NCI-H1105 (cell line): ENCODE measurements at regions not wholly inside any gene's neighbourhood (a gene's known extent, or its start where the extent isn't known, plus 50 kb on each side); places are given as distances from the start of the nearest gene placed in this dataset.
A peak's percentile ranks its signal among the peaks of the same experiment; 100 is the strongest.

Experiments
- DNase-seq: peaks from one replicate; lab custom pipeline; 2025; lab: John Stamatoyannopoulos, UW

DNA sequence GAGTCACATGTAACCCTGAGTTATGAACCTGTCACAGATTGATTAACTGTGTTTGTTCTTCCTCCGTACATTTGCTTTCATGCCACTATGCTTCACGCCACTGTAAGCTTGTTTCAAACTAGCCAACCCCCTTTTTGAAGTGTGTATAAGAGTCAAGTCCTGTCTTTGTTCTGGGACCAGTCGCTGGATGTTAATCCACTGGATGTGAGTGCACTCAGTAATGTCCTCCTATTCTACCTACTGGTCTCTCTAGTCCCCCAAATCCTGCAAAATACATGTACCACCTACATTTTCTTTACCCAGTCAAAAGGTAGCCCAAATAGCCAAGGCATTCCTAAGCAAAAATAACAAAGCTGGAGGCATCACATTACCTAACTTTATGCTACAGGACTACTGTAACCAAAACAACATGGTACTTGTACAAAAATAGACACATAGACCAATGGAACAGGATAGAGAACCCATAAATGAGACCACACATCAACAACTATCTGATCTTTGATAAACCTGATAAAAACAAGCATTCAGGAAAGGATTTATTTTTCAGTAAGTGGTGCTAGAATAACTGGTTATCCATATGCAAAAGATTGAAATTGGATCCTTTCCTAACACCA, 1139.1 kb upstream of the SEMA6A start:
- no peak for DNase-seq

DNA sequence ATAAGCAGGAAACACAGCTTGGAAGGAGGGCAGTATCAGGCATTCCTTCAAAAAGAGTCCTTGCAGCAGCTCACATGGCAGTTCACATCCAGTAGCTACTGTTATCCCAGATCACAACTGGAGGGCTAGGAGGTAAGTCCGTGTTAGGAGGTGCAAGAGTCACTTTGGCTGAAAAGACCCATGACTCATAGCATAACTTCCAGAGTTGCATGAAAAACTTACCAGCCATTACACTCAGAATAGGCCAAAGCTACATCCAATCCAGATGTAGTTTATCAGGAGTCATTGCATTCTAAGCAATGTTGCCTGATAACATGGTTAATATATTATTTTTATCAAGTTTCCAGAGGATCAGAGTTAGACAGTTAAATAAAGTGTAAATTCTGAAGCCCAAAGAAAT, 1126.4 kb upstream of the SEMA6A start:
- no peak for DNase-seq

DNA sequence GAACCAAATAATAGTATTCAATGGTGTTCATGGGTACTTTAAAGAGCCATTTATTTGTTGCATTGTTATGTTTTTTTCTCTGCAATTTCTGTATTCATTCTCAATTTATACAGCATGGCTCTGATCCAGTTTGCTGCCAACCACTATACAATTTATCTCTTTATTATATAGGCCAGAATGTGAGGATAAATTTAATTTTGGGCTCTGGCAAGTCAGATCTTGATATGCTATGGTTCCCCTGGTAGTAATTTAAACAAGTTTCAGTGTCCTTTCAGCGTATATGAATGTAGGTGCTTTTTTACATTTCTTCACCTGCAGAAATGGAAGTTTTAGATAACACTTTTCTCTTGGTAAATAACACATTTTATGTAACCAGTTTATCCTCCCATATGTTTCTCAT, 1118.0 kb upstream of the SEMA6A start:
- no peak for DNase-seq

DNA sequence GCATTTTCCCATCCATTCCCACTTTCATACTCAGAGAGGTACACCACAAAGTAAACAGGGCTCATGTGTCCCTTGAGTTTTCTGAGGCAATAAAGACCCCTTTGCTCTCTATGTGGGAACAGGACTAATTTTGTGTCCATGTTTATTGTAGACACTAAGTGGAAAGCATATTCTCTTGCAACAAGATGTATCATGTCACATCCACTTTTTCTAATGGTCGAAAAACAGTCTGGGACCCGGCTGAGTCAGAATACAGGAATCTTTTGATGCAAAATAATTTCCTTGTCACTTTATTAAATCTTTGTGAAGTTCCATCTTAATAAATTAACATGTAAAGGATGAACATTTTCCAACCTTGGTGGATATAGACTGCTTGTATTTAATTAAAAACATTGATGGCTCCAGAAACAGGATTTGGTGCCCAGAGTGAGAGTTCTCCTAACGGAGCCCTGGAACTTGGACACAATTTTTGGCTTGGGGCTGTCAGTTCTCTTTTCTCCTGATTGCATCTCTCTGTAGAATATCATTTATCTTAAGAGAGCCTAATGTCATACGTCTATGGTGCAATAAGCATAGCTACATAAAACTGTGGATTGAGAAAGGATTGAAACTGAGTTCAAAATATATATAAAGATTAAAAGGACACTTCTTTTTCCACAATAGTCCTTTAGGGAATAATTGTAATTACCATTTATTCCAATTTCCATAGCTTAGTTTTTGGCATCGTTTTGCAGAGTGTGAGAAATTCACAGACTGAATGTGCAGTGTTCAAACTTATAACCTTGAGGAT, 1116.7 kb upstream of the SEMA6A start:
- no peak for DNase-seq

DNA sequence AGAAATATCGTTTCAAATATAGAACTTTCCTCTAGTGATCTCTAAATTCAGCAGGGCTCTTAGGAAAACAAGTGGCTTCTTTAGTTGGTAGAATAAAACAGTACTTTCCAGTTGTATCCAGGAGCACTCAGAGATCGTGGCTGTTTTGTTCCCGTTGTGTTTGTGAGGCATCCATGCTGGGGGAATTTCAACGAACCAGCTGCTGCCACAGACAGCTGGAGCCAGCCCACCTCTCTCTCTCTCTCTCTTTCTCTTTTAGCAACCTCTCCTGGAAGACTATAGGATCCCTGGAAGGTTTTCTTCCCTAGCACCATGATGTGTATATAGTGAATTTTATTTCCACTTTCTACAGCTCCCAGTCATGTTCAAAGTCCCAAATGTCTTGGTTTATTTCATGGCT, 1116.0 kb upstream of the SEMA6A start:
- no peak for DNase-seq

DNA sequence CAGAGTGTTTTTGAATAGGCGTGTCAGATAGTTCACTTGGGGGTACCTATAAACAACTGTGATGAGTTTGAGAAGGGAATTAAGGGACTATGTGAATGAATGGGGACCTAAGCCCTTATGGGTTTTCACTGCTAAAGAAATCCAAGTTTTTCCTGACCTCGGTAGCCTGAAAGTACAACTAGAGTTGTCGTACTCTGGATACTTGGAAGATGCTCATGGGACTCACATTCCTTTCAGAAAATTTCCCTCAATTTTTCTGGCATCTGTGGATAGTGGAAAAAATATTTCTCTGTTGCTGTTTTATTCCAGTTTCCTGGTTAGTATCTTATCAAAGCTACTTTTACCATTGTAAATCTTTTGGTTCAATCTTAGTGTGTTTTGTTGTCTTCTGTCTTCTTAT, 1112.3 kb upstream of the SEMA6A start:
- no peak for DNase-seq

DNA sequence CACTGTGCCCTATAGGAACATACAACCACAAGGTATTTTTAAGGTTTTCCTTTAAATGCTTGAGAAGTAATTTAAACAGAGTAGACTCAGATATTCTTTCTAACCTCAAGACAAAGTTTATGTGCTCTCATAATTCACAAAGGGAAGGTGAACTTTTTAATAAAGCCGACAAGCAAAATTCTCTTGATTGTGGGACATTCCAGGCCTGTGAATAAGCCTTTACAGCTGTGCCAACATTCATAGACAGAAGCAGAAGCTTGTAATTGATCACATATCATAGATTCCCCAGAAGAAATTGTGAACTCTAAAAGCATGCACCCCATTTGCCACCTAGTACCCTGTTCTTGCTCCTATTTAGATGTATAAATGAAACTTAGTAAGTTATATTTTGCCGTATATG, 1107.8 kb upstream of the SEMA6A start:
- no peak for DNase-seq

DNA sequence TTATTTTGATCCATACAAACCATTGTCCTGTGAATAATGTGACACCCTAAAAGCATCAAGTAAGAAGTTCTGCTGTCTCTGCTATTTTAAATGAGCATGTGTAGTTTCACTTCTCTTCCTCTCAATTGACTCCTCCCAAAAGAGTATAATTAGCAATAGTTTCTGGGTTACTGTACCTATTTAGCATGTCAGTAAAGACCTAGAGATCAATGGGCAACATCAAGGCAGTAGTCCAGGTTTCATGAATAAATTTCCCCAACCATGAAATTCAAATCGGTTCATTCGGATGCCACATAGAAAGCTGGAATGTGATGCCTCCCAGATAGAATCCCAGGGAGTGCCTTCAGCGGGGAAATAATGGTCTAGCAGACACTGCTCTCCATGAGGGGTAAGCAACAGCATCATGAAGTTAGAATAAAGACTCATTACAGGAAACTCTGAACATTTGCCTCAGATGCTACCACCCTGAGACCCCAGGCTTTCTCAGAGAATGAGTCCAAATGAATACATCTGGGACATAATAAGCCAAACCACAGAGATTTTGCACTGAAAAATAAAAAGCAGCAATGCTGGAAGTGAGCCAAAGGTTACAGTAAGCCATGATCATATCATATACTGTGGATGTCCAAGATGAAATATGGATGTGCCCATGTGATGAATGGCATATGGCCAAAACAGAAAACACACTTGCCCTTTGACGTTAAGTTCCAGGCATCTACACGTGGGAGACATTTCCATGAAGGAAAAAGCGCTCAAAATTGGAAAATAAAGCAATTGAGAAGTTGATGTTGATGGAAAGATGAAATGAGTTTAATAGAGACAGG, 1107.0 kb upstream of the SEMA6A start:
- DNase-seq = no peak

DNA sequence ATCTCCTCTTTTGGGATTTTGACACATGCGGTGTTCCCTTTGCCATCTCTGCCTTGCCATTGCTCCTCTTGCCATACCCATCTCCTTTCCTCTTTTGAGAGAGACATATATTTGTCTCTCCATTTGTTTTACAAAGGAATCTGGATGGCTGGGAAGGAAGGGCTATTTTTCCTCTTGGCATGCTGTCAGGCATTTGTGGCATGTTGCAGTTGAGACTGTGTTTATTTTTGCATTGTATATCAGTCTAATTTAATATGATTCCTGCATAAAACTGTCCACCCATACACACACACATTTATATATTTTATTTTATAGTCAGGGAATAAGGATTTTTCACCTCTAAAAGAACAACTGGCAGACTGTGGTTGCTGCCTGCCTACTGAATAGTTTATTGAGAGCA, 1105.8 kb upstream of the SEMA6A start:
- no peak for DNase-seq

DNA sequence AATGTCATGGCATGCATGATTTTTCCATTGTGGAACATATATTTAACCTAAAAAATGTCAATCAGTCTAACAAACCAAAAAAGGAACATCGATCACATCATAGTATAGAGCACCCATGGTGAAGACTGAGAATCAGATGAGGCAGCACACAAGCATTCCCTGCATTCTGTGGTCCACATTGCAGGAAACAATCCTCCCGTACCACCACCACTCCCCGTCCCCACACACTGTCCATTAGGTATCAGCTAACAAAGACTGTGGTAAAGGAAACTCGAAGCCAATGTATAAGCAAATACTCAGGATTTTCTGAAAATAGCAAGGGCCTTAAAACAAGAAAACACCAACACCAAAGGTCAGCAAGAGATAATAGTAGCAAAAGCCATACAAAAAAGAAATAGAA, 1104.4 kb upstream of the SEMA6A start:
- DNase-seq = no peak

DNA sequence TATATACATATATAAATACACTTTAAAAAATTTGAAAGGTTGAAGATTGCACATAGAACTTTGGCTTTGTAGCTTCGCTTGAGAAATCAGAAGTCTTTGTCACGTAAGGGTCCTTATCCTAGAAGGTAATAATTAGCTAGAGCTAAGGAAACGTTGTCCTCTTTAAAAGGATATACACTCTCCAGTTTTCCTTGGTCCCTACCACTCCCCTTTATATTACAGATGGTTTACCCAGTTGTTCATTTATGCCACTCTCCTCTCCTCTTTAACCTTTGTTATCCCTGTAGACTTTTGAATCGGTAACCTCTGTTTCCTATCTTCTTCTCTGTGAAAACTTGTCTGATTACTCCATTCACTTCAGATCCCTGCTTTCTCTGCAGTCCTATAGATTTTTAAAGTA, 1101.0 kb upstream of the SEMA6A start:
- no peak for DNase-seq

DNA sequence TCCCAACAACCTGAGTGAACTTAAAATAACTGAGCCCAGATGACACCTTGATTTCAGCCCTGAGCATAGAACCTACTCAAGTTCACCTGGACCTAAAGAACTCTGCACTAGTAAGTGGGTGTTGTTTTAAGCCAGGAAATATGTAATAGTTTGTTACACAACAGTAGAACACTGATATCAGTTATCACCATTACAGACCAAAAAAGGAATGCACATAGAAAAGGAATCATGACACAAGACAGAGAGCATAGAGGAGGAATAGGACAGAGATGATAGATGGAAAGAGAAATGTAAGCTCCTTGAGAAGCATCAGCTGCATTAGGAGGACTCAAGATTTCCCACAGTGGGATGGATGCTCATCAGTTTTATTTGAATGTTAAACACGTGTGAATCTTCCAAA, 1096.9 kb upstream of the SEMA6A start:
- DNase-seq = no peak

DNA sequence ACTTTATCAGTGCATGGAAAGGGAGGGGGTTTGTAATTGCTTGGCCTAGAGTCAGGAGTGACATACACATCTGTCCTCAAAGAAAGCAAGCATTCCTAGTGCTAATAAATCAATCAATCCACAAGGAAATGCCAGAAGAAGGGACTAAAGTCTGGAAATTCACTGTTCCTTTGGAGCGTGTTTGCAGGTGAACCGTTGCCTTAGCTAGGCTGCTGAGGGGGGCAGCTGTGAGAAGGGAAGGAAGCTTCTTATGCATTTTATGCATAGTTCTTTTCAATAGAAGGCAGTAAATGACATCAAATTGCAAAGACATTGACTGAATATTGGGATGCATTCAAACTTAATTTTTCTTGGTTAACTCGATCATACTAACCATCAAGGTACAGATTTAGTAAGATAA, 1092.5 kb upstream of the SEMA6A start:
- no peak for DNase-seq

DNA sequence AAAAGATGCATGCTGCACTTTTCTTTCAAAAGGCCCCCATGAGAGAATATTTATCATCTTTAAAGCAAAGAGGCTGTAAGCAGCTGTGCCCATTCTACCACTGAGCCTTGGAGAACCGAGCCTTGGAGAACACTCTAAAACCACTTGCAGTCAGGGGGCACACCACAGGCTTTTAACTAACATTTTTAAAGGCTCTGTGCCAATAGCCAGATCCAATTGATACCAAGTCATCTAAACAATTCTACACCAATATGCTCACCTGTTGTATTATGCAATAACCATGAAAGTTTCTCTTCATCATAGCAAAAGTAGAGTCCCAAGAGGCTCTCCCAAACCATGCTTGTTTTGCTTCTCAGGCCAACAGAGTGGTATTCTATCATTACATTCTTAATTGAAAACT, 1090.5 kb upstream of the SEMA6A start:
- DNase-seq = no peak

DNA sequence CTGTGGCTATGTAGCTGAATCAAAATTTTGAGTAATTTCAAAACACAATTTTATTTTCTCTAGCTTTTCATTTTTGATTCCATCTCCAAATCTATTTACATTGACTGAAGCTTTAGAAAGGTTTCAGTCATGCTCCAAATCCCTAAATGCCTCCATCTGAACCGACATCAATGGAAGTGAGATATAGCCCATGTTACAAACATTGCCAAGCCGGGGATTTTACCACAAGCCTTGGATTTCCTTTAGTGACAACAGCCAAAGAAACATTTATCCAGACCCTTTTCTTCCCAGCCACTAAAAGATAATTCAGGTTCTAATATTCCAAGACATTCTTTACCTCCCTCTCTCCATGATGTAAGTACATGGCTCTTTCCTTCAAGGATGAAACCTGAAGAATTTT, 1087.7 kb upstream of the SEMA6A start:
- DNase-seq = no peak

DNA sequence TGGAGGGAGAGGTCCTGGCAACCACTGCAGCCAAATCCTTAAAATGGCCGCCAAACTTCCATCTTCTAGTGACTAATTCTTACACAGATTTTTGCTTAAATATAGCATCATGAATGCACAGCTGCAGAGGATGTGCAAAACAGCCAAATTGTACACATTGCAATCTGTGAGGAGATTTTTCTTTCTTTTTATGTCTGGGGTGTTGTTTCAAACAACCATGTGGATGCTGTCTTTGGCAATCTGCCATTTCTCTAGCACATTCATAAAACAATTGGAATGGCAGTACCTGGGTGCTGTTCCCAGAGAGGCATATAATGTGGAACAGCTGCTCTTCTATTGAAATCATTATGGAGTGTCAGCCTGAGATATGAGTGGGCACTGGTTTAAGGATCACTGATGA, 1082.9 kb upstream of the SEMA6A start:
- DNase-seq = peak; percentile 62

DNA sequence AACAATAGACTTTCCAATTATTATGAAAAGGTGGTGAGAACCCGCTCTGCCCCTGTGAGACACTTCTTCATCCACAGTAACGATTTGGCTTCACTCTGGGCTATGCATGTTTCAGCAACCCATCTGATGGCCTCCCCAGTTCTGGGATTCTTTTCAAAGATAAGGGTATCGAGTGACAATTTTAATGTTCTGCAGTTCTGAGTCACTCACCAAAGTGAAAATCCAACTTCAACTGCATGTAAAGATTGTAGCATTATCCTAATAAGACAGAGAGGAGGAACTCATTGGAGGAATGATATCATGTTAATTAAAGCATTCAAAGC, 1078.3 kb upstream of the SEMA6A start:
- no peak for DNase-seq

DNA sequence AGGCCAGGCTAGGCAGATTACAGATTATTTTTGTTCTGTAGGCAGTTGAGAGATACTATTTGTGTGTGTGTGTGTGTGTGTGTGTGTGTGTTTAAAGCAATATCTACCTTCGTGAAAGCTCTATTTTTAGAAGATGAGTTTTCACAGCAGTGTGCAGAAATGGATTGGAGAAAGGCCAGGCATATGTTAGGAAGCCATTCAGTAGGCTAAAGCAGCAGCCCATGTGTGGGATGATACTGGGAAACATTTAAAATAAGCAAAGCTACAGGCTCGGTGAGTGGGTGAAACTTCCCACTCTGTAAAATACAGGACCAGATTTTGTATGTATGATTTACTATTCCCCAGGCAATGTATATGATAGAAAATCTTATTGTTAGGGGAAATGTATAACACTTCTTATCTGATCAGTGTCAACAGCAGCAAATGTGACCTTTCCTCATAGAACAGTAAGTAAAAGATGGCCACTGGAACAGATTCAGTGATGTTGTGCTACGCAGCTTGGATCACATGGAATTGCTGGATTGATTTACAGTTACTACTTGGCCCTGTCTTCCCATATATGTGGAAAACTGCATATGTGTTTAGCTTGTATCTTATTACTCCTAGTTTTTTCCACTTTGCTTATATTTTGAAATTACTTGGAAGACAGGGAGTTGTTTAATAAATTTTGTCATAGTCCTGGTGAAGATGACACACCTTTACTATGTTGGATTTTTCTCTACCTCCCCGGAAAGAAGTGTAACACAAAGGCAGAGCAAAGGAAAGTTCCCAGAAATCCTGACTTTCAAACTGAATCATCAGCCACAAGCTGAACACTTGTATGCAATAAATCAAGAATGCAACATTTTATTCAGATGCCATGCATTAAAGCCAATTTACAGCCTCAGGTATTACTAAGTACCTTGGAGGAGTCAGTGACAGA, 1077.7 kb upstream of the SEMA6A start:
- DNase-seq = no peak

DNA sequence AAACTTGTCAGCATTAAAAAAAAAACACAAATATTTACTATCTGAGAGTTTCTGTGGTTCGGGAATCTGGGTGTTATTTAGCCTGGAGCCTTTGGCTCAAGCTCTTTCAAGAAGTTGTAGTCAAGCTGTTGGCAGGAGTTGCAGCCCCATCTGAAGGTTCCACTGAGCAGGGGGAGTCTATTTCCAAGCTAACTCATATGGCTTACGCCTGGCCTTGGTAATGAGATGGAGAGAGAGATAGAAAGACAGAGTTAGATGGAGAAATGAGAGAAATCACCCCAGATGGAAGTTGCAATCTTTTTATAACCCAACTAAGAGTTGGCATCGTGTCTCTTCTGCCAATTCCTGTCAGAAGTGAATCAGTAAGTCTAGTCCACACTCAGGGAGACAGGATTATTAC, 1075.2 kb upstream of the SEMA6A start:
- DNase-seq = no peak

DNA sequence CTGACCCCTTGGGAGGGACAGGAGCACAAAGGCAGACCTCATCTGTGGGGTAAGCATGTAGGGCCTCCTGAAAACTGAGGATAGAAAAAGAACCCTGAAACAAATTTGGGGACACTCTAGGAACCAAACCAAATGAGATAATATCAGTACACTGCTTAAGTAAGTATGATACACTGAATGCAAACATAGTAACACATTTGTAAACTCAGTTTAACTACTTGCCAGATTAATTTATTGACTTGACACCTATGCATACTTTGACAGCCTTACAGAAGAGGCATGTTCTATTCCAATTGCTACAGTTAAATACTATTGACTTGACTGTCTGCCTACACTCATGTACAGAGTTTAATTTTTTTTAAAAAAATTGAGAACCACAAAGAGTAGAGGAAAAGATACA, 1070.8 kb upstream of the SEMA6A start:
- DNase-seq = no peak

DNA sequence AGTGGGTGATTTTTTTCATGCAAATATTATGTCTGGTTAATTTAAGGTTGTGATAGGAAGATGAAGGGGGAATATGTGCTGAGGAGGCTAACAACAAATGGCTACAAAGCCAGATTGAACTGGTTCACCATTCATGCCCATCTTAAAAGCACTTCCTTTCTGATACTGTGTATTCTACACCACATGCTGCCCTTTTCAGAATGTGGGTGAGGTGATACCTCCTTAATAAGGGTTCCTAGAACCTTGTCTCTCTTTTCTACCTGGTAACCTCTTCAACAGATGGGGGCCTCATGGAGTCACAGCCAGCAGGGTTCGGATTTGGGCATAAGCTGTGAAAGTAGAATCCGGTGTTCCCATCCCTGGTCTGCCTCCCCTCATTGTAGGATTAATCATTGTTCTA, 1064.0 kb upstream of the SEMA6A start:
- no peak for DNase-seq

DNA sequence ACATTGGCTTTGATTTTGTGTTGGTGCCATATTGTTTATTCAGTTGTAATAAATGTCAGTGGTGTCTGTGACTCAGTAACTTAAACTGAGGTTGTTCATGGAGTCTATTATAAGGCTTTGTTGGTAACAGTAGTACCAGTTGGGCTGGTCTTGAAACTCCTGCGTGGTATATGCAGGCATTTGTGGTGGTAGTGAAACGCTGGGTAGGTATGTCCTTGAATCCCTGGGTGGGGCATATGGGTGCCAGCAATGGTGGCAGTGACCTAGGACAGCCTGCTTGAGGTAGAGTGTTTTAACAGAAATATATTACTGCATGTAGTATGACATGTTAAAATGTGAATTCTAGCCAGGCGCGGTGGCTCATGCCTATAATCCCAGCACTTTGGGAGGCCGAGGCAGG, 1058.5 kb upstream of the SEMA6A start:
- no peak for DNase-seq
